GM20431 (cell line): ENCODE measurements at regions not wholly inside any gene's neighbourhood (a gene's known extent, or its start where the extent isn't known, plus 50 kb on each side); places are given as distances from the start of the nearest gene placed in this dataset.

Experiments used
- in situ Hi-C: fragments of 300-500 bp; cut with MseI, MboI; formaldehyde crosslinking; loops from one replicate; pipeline ENCODE4 v1.15.0; 2020; ENCODE audit warnings: low sequenced_read_pairs; ENCODE audit not compliant: unreplicated experiment

DNA sequence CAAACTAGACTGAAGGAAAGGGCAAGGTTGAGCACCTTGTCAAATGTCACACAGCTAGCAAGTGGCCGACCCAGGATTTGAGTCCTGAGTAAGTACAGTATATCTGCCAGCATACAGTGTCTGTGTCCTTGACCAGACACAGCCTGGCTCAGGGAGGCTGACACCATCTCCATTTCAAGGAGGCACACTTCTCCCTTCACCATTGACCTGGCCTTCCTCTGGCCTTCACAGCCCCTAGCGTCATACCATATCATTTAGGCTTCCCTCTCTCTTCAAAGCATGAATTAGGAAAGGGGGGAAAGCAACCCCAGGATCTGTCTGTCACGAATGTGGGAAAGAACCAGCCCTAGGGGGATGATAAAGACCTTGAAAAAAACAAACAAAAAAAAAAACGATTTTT lies 155.6 kb downstream of the PLPP3 start:
- in situ Hi-C loops = no loop called here

GRCh38 chr1:56418151-56418631 lies 161.2 kb downstream of the PLPP3 start:
- in situ Hi-C loops = no loop called here

DNA sequence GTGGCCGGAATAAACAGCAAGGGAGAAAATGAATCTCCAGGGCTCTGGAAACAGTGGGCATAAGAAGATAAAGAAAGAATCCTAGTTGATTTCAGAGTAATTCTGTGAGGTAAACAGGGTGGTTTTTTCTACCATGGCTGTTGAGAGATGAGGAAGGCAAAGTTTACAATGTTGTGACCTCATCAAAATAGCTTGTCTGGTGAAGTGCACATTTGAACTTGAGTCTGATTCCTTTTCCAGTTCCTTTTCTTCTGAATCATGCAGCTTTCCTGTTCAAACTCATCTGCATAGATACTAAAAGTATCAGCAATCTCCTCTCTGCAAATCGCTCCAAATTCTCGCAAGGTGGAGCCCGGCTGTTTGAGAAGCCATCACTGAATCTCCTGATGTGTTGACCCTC lies 161.7 kb downstream of the PLPP3 start:
- in situ Hi-C loops = no loop called here

GRCh38 chr1:56416495-56416894 lies 162.9 kb downstream of the PLPP3 start:
- in situ Hi-C loops = no loop called here

DNA sequence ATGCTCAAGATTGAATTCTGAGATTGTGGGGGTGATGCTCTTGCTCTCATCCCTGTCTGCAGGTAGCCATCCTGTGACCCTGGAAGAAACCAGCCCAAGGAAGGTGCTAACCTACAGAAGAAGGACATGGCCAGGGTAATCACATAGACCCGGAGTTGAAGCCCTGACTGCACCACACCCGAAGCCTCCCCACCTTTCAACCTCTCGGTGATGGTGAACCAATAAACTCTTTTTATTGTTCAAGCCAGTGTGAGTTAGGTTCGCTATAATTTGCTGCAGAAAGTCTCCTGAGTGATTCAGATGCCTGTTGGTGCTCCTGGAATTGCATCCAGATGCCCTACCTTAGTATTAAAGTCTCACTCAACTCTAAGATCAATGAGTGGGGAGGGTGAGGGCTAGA lies 163.6 kb downstream of the PLPP3 start:
- in situ Hi-C loops = no loop called here

DNA sequence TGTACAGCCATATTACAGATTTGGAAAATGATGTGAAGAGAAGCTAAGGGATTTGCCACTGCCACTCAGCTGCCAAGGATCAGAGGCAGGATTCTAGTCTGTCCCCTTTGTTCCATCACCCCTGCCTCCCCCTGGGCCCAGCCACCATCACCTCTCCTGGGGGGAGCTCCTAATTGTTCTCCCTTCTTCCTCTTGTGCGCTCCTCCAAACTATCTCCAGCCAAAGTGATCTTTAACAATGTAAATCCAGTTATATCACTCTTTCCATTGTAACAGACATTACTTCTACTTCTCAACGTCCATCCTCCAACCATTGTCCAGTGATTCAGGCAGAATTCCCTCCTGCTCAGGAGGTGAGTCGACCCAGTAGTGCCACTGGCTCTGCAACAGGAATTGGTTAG lies 164.1 kb downstream of the PLPP3 start:
- in situ Hi-C loops = no loop called here

DNA sequence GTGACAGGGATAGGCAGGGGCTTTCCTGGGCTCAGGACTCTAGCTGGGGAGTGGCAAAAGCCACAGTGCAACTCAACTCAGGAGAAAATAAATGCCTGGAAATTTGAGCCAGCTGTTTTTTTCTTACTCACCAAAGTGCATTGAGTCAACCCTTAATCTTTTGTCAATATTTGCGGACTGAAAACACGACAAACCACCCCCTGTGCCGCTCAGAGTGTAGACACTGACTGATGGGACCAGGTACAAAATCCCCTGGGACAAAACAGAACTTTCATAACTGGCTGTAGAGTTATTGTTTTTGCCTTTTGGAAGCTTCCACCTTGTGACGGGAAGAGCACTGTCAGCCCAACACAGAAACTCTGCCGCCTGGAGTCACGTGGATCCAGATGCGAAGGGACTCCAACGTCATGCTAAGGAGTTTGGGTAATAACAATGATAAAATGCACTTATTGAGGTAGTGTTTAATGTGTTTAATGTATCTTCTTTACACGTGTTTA lies 164.6 kb downstream of the PLPP3 start:
- in situ Hi-C loops = no loop called here

- in situ Hi-C loops = no loop called here
These were observed 165.6 kb downstream of the PLPP3 start for GRCh38 chr1:56413671-56414199.

DNA sequence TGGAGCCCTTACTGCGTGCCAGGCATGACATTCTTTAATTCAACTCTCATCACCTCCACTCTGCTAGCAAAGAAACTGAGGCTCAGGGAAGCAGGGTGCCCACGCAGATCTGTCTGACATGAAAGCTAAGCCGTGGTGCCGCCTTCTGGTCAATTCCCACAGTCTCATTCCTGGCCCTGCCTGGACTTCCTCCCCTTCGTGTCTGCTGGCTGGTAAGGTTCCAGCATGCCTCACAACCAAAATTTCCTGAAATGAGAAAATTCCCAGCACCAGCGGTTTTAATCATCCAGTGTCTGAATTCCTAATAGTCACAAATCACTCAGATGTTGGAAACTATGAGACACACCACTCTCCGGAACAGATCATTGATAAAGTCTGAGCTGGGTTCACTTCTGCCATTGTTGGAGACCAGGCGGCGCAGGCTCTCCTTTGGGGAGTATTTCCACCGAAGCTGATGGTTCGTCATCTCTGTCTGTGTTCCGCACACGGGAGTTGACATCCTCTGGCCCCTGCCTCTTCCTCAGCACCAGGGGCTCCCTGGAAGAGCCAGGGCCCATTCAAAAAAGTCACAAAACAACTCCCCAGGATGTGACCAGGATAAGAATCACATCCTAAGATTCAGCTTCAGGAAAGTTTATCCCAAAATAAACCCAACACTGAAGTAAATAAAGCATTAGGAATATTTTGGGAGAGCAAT lies 167.7 kb downstream of the PLPP3 start:
- in situ Hi-C loops = no loop called here

DNA sequence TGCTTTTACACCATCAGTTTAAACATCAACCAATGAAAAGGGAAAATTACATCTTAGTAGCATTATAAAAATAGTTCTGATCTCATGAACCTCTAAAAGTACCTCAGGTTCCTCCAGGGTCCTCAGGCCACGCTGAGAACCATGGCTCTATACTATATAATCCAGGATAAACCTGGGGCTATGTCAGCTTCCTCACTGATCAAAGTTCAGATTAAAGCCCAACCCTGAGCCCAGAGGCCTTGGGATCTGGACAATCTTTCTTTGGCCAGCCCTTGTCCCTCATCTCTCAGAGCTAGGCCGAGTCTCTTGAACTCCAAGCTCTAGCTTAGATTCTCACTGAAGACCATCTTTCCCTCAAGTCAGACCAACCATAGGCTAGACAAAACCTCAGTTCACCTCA lies 168.3 kb downstream of the PLPP3 start:
- in situ Hi-C loops = no loop called here

- in situ Hi-C loops = no loop called here
These were observed 169.0 kb downstream of the PLPP3 start for GRCh38 chr1:56410405-56410804.

DNA sequence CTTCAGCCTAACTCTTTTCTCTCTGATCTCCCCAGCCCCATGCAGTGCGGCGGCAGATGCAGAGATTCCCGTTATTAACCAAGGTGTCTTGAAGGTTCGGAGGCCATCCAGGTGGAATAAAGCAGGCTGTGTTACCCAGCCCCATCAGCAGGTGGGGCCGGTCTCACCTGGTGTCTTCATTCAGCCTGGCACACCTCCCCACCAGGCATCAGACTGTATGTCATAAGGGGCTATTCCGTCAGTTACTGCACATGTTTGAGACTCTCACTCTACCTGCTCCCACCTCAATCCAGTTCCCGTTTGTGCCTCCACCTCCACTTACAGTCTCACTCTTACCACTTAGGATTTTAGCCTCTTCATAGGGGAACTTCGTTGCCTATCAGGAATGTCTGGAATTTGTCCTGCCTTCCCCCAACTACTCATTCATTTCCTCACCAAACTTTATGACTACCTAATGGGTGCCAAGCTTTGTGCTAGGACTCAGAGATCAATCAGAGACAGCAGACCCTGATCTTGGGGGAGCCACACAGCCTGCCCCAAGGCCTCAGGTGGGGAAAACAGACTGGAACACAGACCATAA lies 170.2 kb downstream of the PLPP3 start:
- in situ Hi-C loops = no loop called here

DNA sequence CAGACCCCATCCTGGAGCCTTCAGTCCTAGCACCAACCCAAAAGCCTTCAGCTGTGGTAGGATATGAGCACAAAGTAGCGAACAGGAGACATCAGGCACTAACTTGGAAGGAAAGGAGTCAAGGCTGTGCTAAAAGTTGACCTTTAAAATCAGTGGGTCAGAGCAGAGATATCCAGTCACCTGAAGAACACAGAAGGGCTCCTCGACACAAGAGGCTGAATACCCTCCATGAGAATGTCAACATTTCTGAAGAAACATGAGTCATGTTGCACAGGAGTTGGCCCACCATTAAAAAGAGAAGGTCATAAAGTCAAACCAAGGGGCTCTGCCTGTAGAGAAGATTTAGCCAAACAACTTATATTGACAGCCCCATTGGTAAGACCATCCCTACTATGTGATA lies 172.5 kb downstream of the PLPP3 start:
- in situ Hi-C loops = no loop called here

DNA sequence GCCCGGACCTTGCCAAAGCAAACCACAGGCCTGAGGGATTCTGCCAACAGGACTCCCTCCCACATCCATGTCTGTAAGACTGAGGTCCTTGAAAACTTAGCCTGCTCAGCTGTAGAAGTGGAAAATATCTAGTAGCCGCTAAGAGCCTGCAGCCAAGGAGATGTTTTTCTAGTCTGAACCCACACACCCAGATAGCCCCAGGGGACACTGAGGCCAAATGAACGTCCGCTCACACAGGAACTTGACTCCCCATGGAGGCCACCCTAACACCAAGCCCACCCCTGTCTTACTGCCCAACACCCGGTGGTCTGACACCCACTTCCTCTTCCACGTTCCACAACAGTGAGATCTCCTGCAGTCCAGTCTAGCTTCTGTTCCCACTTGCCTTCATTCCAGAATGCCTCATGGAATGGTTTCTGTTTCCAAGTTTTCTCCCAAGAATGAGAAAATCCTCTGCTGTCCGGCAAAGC lies 174.8 kb downstream of the PLPP3 start:
- in situ Hi-C loops = no loop called here

- in situ Hi-C loops = no loop called here
These were observed 175.3 kb downstream of the PLPP3 start for GRCh38 chr1:56404066-56404465.

- in situ Hi-C loops = no loop called here
These were observed 176.0 kb downstream of the PLPP3 start for GRCh38 chr1:56403321-56403720.

GRCh38 chr1:56401191-56401590 lies 178.2 kb downstream of the PLPP3 start:
- in situ Hi-C loops = no loop called here

DNA sequence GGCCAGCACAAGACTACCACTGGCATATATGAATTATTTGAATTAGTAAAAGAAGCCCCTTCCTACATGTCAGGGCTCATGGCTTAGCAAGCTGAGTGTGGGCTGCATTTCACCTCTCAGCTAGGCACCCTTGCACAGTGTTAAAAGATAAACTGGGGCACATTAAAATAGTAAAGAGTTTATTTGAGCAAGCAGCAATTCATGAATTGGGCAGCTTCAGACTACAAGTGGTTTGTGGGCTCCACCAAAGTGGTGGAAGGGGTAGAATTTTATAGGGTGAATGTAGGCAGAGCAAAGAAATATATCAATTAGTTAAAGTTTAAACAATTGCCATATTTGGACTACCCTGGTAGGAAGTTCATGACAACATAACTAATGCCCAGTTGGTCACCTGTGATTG lies 178.8 kb downstream of the PLPP3 start:
- in situ Hi-C loops = no loop called here

GRCh38 chr1:56399795-56400194 lies 179.6 kb downstream of the PLPP3 start:
- in situ Hi-C loops = no loop called here

GRCh38 chr1:56399326-56399725 lies 180.0 kb downstream of the PLPP3 start:
- in situ Hi-C loops = no loop called here

DNA sequence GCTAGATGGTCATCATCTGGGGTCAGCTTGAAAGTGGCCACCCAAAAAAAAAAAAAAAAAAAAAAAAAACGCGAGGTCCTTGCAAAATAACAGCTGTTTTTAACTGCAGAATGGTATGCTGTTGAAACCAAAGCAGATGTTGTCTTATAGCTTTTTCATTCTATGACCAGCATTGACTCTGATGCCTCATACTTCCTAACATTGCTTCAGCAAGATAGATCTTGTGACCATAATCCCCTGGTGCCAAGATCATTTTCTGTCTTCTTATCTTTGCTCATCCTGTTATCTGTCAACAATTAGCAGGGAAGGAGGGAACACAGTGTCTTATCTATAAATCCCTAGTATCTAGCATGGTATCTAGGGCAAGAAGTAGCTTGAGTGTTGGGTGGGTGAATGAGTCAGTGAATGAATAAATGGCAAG lies 181.5 kb downstream of the PLPP3 start:
- in situ Hi-C loops = no loop called here
